ENCODE measurements at regions not wholly inside any gene's neighbourhood (a gene's known extent, or its start where the extent isn't known, plus 50 kb on each side); places are given as distances from the start of the nearest gene placed in this dataset.

- no peaks in the 10 kb centered on the region for H3K9me3 ChIP-seq
- H3K4me3 ChIP-seq = no peak overlapping the region
- no peaks in the 10 kb centered on the region for H3K4me1 ChIP-seq
- POLR2A ChIA-PET = no interaction called here
- no peak overlapping the region for H3K4me2 ChIP-seq
- 3% methylated on average over 3 of the region's 3 CpGs for WGBS (ENCODE audit: missing lambda C conversion rate)
- no peak overlapping the region for H3K27ac ChIP-seq
- no peak for TF ChIP-seq E2F6 (IDR thresholded peaks at IDR 0.05; ENCODE audit: borderline replicate concordance, low read depth)
- TF ChIP-seq KDM1A (IDR thresholded peaks at IDR 0.05; ENCODE audit: low read depth) = no peak
- no peak for TF ChIP-seq CBX8 (IDR thresholded peaks at IDR 0.05)
- no peak for TF ChIP-seq EP300 (IDR thresholded peaks at IDR 0.05)
- TF ChIP-seq CBX2 (IDR thresholded peaks at IDR 0.05; ENCODE audit: borderline replicate concordance, low read depth) = no peak
- no peak for TF ChIP-seq SREBF2 (IDR thresholded peaks at IDR 0.05)
- no peak for TF ChIP-seq TFCP2L1 (CRISPR knock-in tag; IDR thresholded peaks at IDR 0.05)
- no peak for TF ChIP-seq HOXB5 (CRISPR knock-in tag; IDR thresholded peaks at IDR 0.05)
- TF ChIP-seq JUN (IDR thresholded peaks at IDR 0.05) = no peak
- TF ChIP-seq RAD21 (conservative IDR thresholded peaks at IDR 0.05 in 1 of 2, IDR thresholded peaks at IDR 0.05 in 1 of 2) = no peak
- TF ChIP-seq FOSL2 (IDR thresholded peaks at IDR 0.05) = no peak
- TF ChIP-seq FOSL2 (CRISPR knock-in tag; IDR thresholded peaks at IDR 0.05) = no peak
- no peak for TF ChIP-seq RCOR1 (IDR thresholded peaks at IDR 0.05; ENCODE audit: low read depth, low read length)
- no peak for TF ChIP-seq ESRRA (IDR thresholded peaks at IDR 0.05; ENCODE audit: borderline replicate concordance, low read length)
- TF ChIP-seq FOSB (CRISPR knock-in tag; IDR thresholded peaks at IDR 0.05) = no peak
- TF ChIP-seq ATOH8 (CRISPR knock-in tag; IDR thresholded peaks at IDR 0.05; ENCODE audit: low read depth) = no peak
- TF ChIP-seq CEBPB (IDR thresholded peaks at IDR 0.05) = no peak
- no peak for TF ChIP-seq TP53 (CRISPR knock-in tag; IDR thresholded peaks at IDR 0.05)
- TF ChIP-seq EHMT2 (IDR thresholded peaks at IDR 0.05; ENCODE audit: low read depth) = no peak
- no peak for TF ChIP-seq POLR2A (IDR thresholded peaks at IDR 0.05; ENCODE audit: low read length)
- TF ChIP-seq KDM5A (IDR thresholded peaks at IDR 0.05) = no peak
- ATAC-seq (no peak), FAIRE-seq (no peak), DNase-seq (ENCODE audit: low read depth in 1 of 2, low spot score in 1 of 2) (no peak)
- CTCF ChIA-PET = no interaction called here
These were observed 652.5 kb downstream of the EDEM1 start for GRCh38 chr3:5840056-5840455.

GRCh38 chr3:5841599-5841998 is 654.1 kb downstream of the EDEM1 start:
- Histone ChIP-seq H3K27ac (no peak overlapping the region), H3K4me2 (no peak overlapping the region), H3K4me1 (no peaks in the 10 kb centered on the region), H3K4me3 (no peak overlapping the region), H3K9me3 (no peaks in the 10 kb centered on the region)
- POLR2A ChIA-PET = no interaction called here
- CTCF ChIA-PET = no interaction called here
- ATAC-seq (no peak), DNase-seq (ENCODE audit: low read depth in 1 of 2, low spot score in 1 of 2) (no peak), FAIRE-seq (no peak)
- TF ChIP-seq HMGXB4 (CRISPR knock-in tag; IDR thresholded peaks at IDR 0.05; ENCODE audit: borderline replicate concordance) (no peak), ESRRA (IDR thresholded peaks at IDR 0.05; ENCODE audit: borderline replicate concordance, low read length) (no peak), NR3C1 (IDR thresholded peaks at IDR 0.05) (no peak), POLR2A (IDR thresholded peaks at IDR 0.05; ENCODE audit: low read length) (no peak), PBX3 (IDR thresholded peaks at IDR 0.05) (no peak), EHMT2 (IDR thresholded peaks at IDR 0.05; ENCODE audit: low read depth) (no peak), FOXS1 (CRISPR knock-in tag; IDR thresholded peaks at IDR 0.05) (no peak), HEYL (CRISPR knock-in tag; IDR thresholded peaks at IDR 0.05) (no peak), JUNB (IDR thresholded peaks at IDR 0.05) (no peak)
- WGBS (ENCODE audit: missing lambda C conversion rate) = 1% methylated on average over 2 of the region's 2 CpGs

All from A549 (cell line).